Colonic mucosa (tissue), 4 donors: ENCODE measurements at regions not wholly inside any gene's neighbourhood (a gene's known extent, or its start where the extent isn't known, plus 50 kb on each side); places are given as distances from the start of the nearest gene placed in this dataset.

ENCODE experiments used
- DNase-seq: peaks from one replicate; pipeline ENCODE4 v3.0.0-alpha.2; 2020
- H3K27ac ChIP-seq: fragments of 200-600 bp; one replicate; pipeline ENCODE4 v1.8.0; 2021
- H3K27me3 ChIP-seq: fragments of 200-600 bp; one replicate; pipeline ENCODE4 v1.8.0; 2021
- H3K36me3 ChIP-seq: fragments of 200-600 bp; one replicate; pipeline ENCODE4 v1.8.0; 2021
- H3K4me1 ChIP-seq: fragments of 200-600 bp; one replicate; pipeline ENCODE4 v1.8.0; 2021; ENCODE audit warnings: mild to moderate bottlenecking
- H3K4me3 ChIP-seq: fragments of 200-600 bp; one replicate; pipeline ENCODE4 v1.8.0; 2021
- H3K9ac ChIP-seq, 2 donors: one replicate each; pipeline ENCODE4 v1.7.0; 2013; ENCODE audit warnings: control low read depth in 2 of 2, low read depth in 2 of 2, low read length in 2 of 2
- H3K9me3 ChIP-seq: fragments of 200-600 bp; one replicate; pipeline ENCODE4 v1.8.0; 2021
- intact Hi-C: fragments of 100-400 bp; cut with DNase I; formaldehyde crosslinking; loops from one replicate; pipeline ENCODE4 v1.14.1; 2022
- TF ChIP-seq, protein P1 (sequence below): fragments of 200-600 bp; IDR thresholded peaks from one replicate; pipeline ENCODE4 v1.8.0; 2022; ENCODE audit warnings: antibody characterized with exemption, mild to moderate bottlenecking
- donor health status: healthy.
- donor health status: DM: no; HTN: no; CAD: no.
- donor health status: DM: no; HTN: no; CAD: no.

GRCh38 chr1:187374742-187375141 is 546.0 kb downstream of the PLA2G4A start:
- intact Hi-C loops: no loop called here
- H3K4me3 ChIP-seq: no peak overlapping the region
- H3K27ac ChIP-seq: no peak overlapping the region
- H3K9me3 ChIP-seq: no peaks in the 10 kb centered on the region
- TF ChIP-seq, protein P1, sequence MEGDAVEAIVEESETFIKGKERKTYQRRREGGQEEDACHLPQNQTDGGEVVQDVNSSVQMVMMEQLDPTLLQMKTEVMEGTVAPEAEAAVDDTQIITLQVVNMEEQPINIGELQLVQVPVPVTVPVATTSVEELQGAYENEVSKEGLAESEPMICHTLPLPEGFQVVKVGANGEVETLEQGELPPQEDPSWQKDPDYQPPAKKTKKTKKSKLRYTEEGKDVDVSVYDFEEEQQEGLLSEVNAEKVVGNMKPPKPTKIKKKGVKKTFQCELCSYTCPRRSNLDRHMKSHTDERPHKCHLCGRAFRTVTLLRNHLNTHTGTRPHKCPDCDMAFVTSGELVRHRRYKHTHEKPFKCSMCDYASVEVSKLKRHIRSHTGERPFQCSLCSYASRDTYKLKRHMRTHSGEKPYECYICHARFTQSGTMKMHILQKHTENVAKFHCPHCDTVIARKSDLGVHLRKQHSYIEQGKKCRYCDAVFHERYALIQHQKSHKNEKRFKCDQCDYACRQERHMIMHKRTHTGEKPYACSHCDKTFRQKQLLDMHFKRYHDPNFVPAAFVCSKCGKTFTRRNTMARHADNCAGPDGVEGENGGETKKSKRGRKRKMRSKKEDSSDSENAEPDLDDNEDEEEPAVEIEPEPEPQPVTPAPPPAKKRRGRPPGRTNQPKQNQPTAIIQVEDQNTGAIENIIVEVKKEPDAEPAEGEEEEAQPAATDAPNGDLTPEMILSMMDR: no peak
- no peaks in the 10 kb centered on the region for H3K36me3 ChIP-seq
- no peaks in the 10 kb centered on the region for H3K4me1 ChIP-seq
- no peak for DNase-seq
- no peak overlapping the region for H3K9ac ChIP-seq
- no peaks in the 10 kb centered on the region for H3K27me3 ChIP-seq

- no peaks in the 10 kb centered on the region for H3K27me3 ChIP-seq
- intact Hi-C loops: no loop called here
- H3K4me3 ChIP-seq: no peak overlapping the region
- no peak overlapping the region for H3K9ac ChIP-seq
- DNase-seq: no peak
- H3K36me3 ChIP-seq: no peaks in the 10 kb centered on the region
- no peaks in the 10 kb centered on the region for H3K9me3 ChIP-seq
- TF ChIP-seq, protein P1: no peak
- H3K4me1 ChIP-seq: no peaks in the 10 kb centered on the region
- H3K27ac ChIP-seq: no peak overlapping the region
These were observed 554.6 kb downstream of the PLA2G4A start for GRCh38 chr1:187383366-187383765.

GRCh38 chr1:187384504-187384903 is 555.8 kb downstream of the PLA2G4A start:
- H3K36me3 ChIP-seq: no peaks in the 10 kb centered on the region
- TF ChIP-seq, protein P1: no peak
- no peak overlapping the region for H3K9ac ChIP-seq
- DNase-seq: no peak
- H3K27ac ChIP-seq: no peak overlapping the region
- H3K27me3 ChIP-seq: no peaks in the 10 kb centered on the region
- H3K4me3 ChIP-seq: no peak overlapping the region
- H3K9me3 ChIP-seq: no peaks in the 10 kb centered on the region
- H3K4me1 ChIP-seq: no peaks in the 10 kb centered on the region
- intact Hi-C loops: no loop called here

DNA sequence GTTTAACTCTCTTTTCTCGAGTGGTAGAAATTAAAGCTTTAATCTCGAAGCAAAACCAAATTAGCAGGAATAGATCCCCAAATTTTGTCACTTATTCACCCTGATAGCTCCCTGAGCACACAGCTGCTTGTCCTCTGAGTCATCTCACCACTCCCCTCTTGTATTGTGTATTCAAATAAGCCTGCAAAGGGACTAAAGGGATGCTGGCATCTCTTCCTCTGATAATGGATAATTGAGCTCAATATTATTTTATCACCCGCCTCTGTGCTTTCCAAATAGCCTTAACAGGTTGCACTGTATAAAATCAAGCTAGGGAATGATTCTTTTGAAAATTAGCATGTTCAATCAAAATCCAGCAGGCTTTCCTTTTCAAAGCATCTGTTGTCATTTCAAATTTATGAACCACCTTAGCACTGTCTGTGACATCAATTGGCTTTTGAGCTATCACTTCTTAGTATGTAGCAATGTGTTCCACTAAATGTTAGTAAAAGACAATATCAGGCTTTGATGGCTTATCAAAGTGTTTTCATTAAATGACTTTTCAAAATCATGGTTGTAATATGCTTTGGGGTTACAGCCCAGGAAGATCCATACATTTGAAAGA is 561.6 kb downstream of the PLA2G4A start:
- no peaks in the 10 kb centered on the region for H3K36me3 ChIP-seq
- TF ChIP-seq, protein P1: no peak
- H3K9me3 ChIP-seq: no peaks in the 10 kb centered on the region
- no peak overlapping the region for H3K27ac ChIP-seq
- no peaks in the 10 kb centered on the region for H3K27me3 ChIP-seq
- no peaks in the 10 kb centered on the region for H3K4me1 ChIP-seq
- intact Hi-C loops: no loop called here
- no peak overlapping the region for H3K9ac ChIP-seq
- H3K4me3 ChIP-seq: no peak overlapping the region
- DNase-seq: no peak

DNA sequence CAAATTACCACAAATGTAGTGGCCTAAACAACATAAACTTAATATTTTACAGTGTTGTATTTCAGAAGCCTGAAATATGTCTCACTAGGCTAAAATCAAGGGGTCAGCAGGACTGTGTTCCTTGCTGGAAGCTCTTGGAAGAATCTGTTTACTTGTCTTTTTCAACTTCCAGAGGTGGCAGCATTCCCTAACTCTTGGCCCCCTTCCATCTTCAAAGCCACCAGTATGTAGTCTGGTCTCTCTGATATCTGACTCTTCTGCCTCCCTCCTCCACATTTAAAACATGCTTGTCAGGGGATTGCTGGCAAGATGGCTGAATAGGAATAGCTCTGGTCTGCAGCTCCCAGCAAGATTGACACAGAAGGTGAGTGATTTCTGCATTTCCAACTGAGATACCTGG is 567.5 kb downstream of the PLA2G4A start:
- Histone ChIP-seq H3K9ac (no peak overlapping the region), H3K9me3 (no peaks in the 10 kb centered on the region), H3K4me1 (no peaks in the 10 kb centered on the region), H3K4me3 (no peak overlapping the region), H3K36me3 (no peaks in the 10 kb centered on the region), H3K27me3 (no peaks in the 10 kb centered on the region), H3K27ac (no peak overlapping the region)
- TF ChIP-seq, protein P1: no peak
- no peak for DNase-seq
- intact Hi-C loops: no loop called here
